ENCODE measurements at regions not wholly inside any gene's neighbourhood (a gene's known extent, or its start where the extent isn't known, plus 50 kb on each side); places are given as distances from the start of the nearest gene placed in this dataset.
"Not testable (repeated sequence)": the region's sequence is repeated elsewhere in the genome, so short reads cannot be mapped to it uniquely, and the experiment has no call there.

GRCh38 chr1:95766036-95766435 lies 532.0 kb downstream of the RWDD3 start:
- Histone ChIP-seq H3K4me1 (ENCODE audit: control insufficient read depth in 2 of 2, insufficient read depth in 2 of 2, low read length in 1 of 2) (no peaks in the 10 kb centered on the region), H3K36me3 (ENCODE audit: control insufficient read depth in 2 of 2, insufficient read depth in 2 of 2, low read length in 1 of 2) (no peaks in the 10 kb centered on the region), H3K9me3 (ENCODE audit: control insufficient read depth in 2 of 2, insufficient read depth in 1 of 2, low read depth in 1 of 2, low read length in 1 of 2) (peaks cover 0 to 5% of the 10 kb centered on the region in 2 donors), H3K4me3 (ENCODE audit: low read depth in 1 of 2, low read length in 2 of 2) (no peak overlapping the region), H3K27me3 (ENCODE audit: control insufficient read depth in 1 of 2, insufficient read depth in 2 of 2, low read length in 2 of 2) (no peaks in the 10 kb centered on the region), H3K27ac (ENCODE audit: low read depth in 2 of 2, low read length in 1 of 2) (no peak overlapping the region)
- WGBS, 2 donors, result 36 to 43% methylated on average over 1 of the region's 1 CpG

- Histone ChIP-seq H3K27me3 (ENCODE audit: control insufficient read depth in 1 of 2, insufficient read depth in 2 of 2, low read length in 2 of 2) (no peaks in the 10 kb centered on the region), H3K9me3 (ENCODE audit: control insufficient read depth in 2 of 2, insufficient read depth in 1 of 2, low read depth in 1 of 2, low read length in 1 of 2) (no peaks in the 10 kb centered on the region), H3K27ac (ENCODE audit: low read depth in 2 of 2, low read length in 1 of 2) (no peak overlapping the region), H3K36me3 (ENCODE audit: control insufficient read depth in 2 of 2, insufficient read depth in 2 of 2, low read length in 1 of 2) (no peaks in the 10 kb centered on the region), H3K4me3 (ENCODE audit: low read depth in 1 of 2, low read length in 2 of 2) (no peak overlapping the region), H3K4me1 (ENCODE audit: control insufficient read depth in 2 of 2, insufficient read depth in 2 of 2, low read length in 1 of 2) (no peaks in the 10 kb centered on the region)
- WGBS, 2 donors, result 59 to 67% methylated on average over 2 of the region's 2 CpGs
These were observed 536.6 kb downstream of the RWDD3 start for GRCh38 chr1:95770581-95770980.

- WGBS, 2 donors, result 77% methylated on average over 2 of the region's 2 CpGs
These were observed 544.2 kb downstream of the RWDD3 start for GRCh38 chr1:95778217-95778616.

GRCh38 chr1:95780836-95781235 lies 546.8 kb downstream of the RWDD3 start:
- Histone ChIP-seq H3K27me3 (ENCODE audit: control insufficient read depth in 1 of 2, insufficient read depth in 2 of 2, low read length in 2 of 2) (no peaks in the 10 kb centered on the region), H3K36me3 (ENCODE audit: control insufficient read depth in 2 of 2, insufficient read depth in 2 of 2, low read length in 1 of 2) (no peaks in the 10 kb centered on the region), H3K4me1 (ENCODE audit: control insufficient read depth in 2 of 2, insufficient read depth in 2 of 2, low read length in 1 of 2) (no peaks in the 10 kb centered on the region), H3K4me3 (ENCODE audit: low read depth in 1 of 2, low read length in 2 of 2) (no peak overlapping the region), H3K9me3 (ENCODE audit: control insufficient read depth in 2 of 2, insufficient read depth in 1 of 2, low read depth in 1 of 2, low read length in 1 of 2) (peaks cover 0 to 2% of the 10 kb centered on the region in 2 donors), H3K27ac (ENCODE audit: low read depth in 2 of 2, low read length in 1 of 2) (no peak overlapping the region)
- 81 to 83% methylated on average over 3 of the region's 3 CpGs for WGBS, 2 donors

More at GRCh38 chr1:95778217-95778616, 544.2 kb downstream of the RWDD3 start:
- Histone ChIP-seq H3K4me3 (ENCODE audit: low read depth in 1 of 2, low read length in 2 of 2) (no peak overlapping the region), H3K27me3 (ENCODE audit: control insufficient read depth in 1 of 2, insufficient read depth in 2 of 2, low read length in 2 of 2) (no peaks in the 10 kb centered on the region), H3K9me3 (ENCODE audit: control insufficient read depth in 2 of 2, insufficient read depth in 1 of 2, low read depth in 1 of 2, low read length in 1 of 2) (peaks cover 0 to 2% of the 10 kb centered on the region in 2 donors), H3K4me1 (ENCODE audit: control insufficient read depth in 2 of 2, insufficient read depth in 2 of 2, low read length in 1 of 2) (no peaks in the 10 kb centered on the region), H3K27ac (ENCODE audit: low read depth in 2 of 2, low read length in 1 of 2) (no peak overlapping the region), H3K36me3 (ENCODE audit: control insufficient read depth in 2 of 2, insufficient read depth in 2 of 2, low read length in 1 of 2) (no peaks in the 10 kb centered on the region)

- 77 to 83% methylated on average over 3 of the region's 3 CpGs for WGBS, 2 donors
These were observed 556.1 kb downstream of the RWDD3 start for GRCh38 chr1:95790136-95790535.

GRCh38 chr1:95793893-95794292 lies 559.9 kb downstream of the RWDD3 start:
- no peaks in the 10 kb centered on the region for H3K4me1 ChIP-seq (ENCODE audit: control insufficient read depth in 2 of 2, insufficient read depth in 2 of 2, low read length in 1 of 2)
- H3K36me3 ChIP-seq (ENCODE audit: control insufficient read depth in 2 of 2, insufficient read depth in 2 of 2, low read length in 1 of 2), result no peaks in the 10 kb centered on the region
- 60 to 67% methylated on average over 5 of the region's 5 CpGs for WGBS, 2 donors
- no peaks in the 10 kb centered on the region for H3K27me3 ChIP-seq (ENCODE audit: control insufficient read depth in 1 of 2, insufficient read depth in 2 of 2, low read length in 2 of 2)
- peaks cover 0 to 3% of the 10 kb centered on the region in 2 donors for H3K9me3 ChIP-seq (ENCODE audit: control insufficient read depth in 2 of 2, insufficient read depth in 1 of 2, low read depth in 1 of 2, low read length in 1 of 2)
- no peak overlapping the region for H3K27ac ChIP-seq (ENCODE audit: low read depth in 2 of 2, low read length in 1 of 2)
- H3K4me3 ChIP-seq (ENCODE audit: low read depth in 1 of 2, low read length in 2 of 2), result no peak overlapping the region

More at GRCh38 chr1:95790136-95790535, 556.1 kb downstream of the RWDD3 start:
- no peak overlapping the region for H3K4me3 ChIP-seq (ENCODE audit: low read depth in 1 of 2, low read length in 2 of 2)
- H3K36me3 ChIP-seq (ENCODE audit: control insufficient read depth in 2 of 2, insufficient read depth in 2 of 2, low read length in 1 of 2), result no peaks in the 10 kb centered on the region
- no peak overlapping the region for H3K27ac ChIP-seq (ENCODE audit: low read depth in 2 of 2, low read length in 1 of 2)
- H3K27me3 ChIP-seq (ENCODE audit: control insufficient read depth in 1 of 2, insufficient read depth in 2 of 2, low read length in 2 of 2), result no peaks in the 10 kb centered on the region
- H3K9me3 ChIP-seq (ENCODE audit: control insufficient read depth in 2 of 2, insufficient read depth in 1 of 2, low read depth in 1 of 2, low read length in 1 of 2), result no peaks in the 10 kb centered on the region
- H3K4me1 ChIP-seq (ENCODE audit: control insufficient read depth in 2 of 2, insufficient read depth in 2 of 2, low read length in 1 of 2), result no peaks in the 10 kb centered on the region

GRCh38 chr1:95797761-95798160 lies 563.8 kb downstream of the RWDD3 start:
- H3K4me3 ChIP-seq (ENCODE audit: low read depth in 1 of 2, low read length in 2 of 2); H3K27me3 ChIP-seq (ENCODE audit: control insufficient read depth in 1 of 2, insufficient read depth in 2 of 2, low read length in 2 of 2); H3K36me3 ChIP-seq (ENCODE audit: control insufficient read depth in 2 of 2, insufficient read depth in 2 of 2, low read length in 1 of 2); H3K9me3 ChIP-seq (ENCODE audit: control insufficient read depth in 2 of 2, insufficient read depth in 1 of 2, low read depth in 1 of 2, low read length in 1 of 2); H3K27ac ChIP-seq (ENCODE audit: low read depth in 2 of 2, low read length in 1 of 2); H3K4me1 ChIP-seq (ENCODE audit: control insufficient read depth in 2 of 2, insufficient read depth in 2 of 2, low read length in 1 of 2): not testable (repeated sequence)
- WGBS, 2 donors, result 73 to 79% methylated on average over 2 of the region's 2 CpGs

GRCh38 chr1:95806171-95806570 lies 572.2 kb downstream of the RWDD3 start:
- Histone ChIP-seq H3K27me3 (ENCODE audit: control insufficient read depth in 1 of 2, insufficient read depth in 2 of 2, low read length in 2 of 2) (no peaks in the 10 kb centered on the region), H3K4me1 (ENCODE audit: control insufficient read depth in 2 of 2, insufficient read depth in 2 of 2, low read length in 1 of 2) (no peaks in the 10 kb centered on the region), H3K27ac (ENCODE audit: low read depth in 2 of 2, low read length in 1 of 2) (no peak overlapping the region), H3K4me3 (ENCODE audit: low read depth in 1 of 2, low read length in 2 of 2) (no peak overlapping the region), H3K9me3 (ENCODE audit: control insufficient read depth in 2 of 2, insufficient read depth in 1 of 2, low read depth in 1 of 2, low read length in 1 of 2) (no peaks in the 10 kb centered on the region), H3K36me3 (ENCODE audit: control insufficient read depth in 2 of 2, insufficient read depth in 2 of 2, low read length in 1 of 2) (no peaks in the 10 kb centered on the region)

- 56 to 67% methylated on average over 1 of the region's 1 CpG for WGBS, 2 donors
- H3K36me3 ChIP-seq (ENCODE audit: control insufficient read depth in 2 of 2, insufficient read depth in 2 of 2, low read length in 1 of 2), result no peaks in the 10 kb centered on the region
- no peaks in the 10 kb centered on the region for H3K27me3 ChIP-seq (ENCODE audit: control insufficient read depth in 1 of 2, insufficient read depth in 2 of 2, low read length in 2 of 2)
- no peak overlapping the region for H3K4me3 ChIP-seq (ENCODE audit: low read depth in 1 of 2, low read length in 2 of 2)
- no peak overlapping the region for H3K27ac ChIP-seq (ENCODE audit: low read depth in 2 of 2, low read length in 1 of 2)
- no peaks in the 10 kb centered on the region for H3K9me3 ChIP-seq (ENCODE audit: control insufficient read depth in 2 of 2, insufficient read depth in 1 of 2, low read depth in 1 of 2, low read length in 1 of 2)
- H3K4me1 ChIP-seq (ENCODE audit: control insufficient read depth in 2 of 2, insufficient read depth in 2 of 2, low read length in 1 of 2), result no peaks in the 10 kb centered on the region
These were observed 575.4 kb downstream of the RWDD3 start for GRCh38 chr1:95809391-95809790.

GRCh38 chr1:95815511-95815910 lies 581.5 kb downstream of the RWDD3 start:
- no peaks in the 10 kb centered on the region for H3K36me3 ChIP-seq (ENCODE audit: control insufficient read depth in 2 of 2, insufficient read depth in 2 of 2, low read length in 1 of 2)
- 63 to 66% methylated on average over 2 of the region's 2 CpGs for WGBS, 2 donors
- no peaks in the 10 kb centered on the region for H3K9me3 ChIP-seq (ENCODE audit: control insufficient read depth in 2 of 2, insufficient read depth in 1 of 2, low read depth in 1 of 2, low read length in 1 of 2)
- H3K27me3 ChIP-seq (ENCODE audit: control insufficient read depth in 1 of 2, insufficient read depth in 2 of 2, low read length in 2 of 2), result no peaks in the 10 kb centered on the region
- no peak overlapping the region for H3K4me3 ChIP-seq (ENCODE audit: low read depth in 1 of 2, low read length in 2 of 2)
- H3K27ac ChIP-seq (ENCODE audit: low read depth in 2 of 2, low read length in 1 of 2), result no peak overlapping the region
- no peaks in the 10 kb centered on the region for H3K4me1 ChIP-seq (ENCODE audit: control insufficient read depth in 2 of 2, insufficient read depth in 2 of 2, low read length in 1 of 2)

All from esophagus (tissue), 2 donors.